ENCODE measurements at regions not wholly inside any gene's neighbourhood (a gene's known extent, or its start where the extent isn't known, plus 50 kb on each side); places are given as distances from the start of the nearest gene placed in this dataset.
A peak's percentile ranks its signal among the peaks of the same experiment; 100 is the strongest.

DNA sequence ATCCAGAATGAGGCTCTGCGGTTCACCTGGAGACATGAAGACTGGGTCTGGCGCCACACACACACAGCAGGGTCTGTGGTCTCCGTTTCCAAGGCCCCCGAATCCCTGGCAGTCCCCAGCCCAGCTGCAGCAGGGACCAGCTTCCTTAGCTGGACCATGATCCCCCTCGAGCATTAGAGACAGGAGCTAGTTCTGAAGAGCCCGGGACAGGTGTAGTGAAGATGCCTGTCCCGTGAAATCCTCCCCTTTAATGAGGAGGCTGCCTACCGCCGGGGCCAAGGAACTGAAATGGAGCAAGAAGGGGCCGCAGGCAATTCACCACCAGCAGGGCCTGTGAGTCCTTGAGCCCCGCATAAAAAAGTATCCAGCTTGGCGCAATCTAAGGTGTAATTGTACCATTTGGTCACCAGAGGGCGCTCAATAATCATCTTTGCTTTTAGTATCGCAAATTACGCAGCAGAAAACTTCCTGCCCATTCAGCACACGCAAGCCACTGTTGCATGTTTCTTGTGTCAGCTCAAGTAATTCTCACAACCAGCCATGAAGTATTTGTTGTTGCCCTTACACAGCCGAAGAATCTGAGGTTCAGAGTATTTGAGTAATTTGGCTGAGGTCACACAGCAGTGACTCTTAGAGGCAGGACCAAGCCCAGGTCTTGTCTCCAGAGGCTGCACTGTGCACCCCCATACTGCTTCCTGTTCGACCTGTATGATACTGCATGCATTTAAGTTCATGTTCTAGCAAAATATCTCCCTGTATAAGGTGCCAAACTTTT lies 54.3 kb upstream of the PPP2R5C start:
- peak; percentile 33 for DNase-seq

DNA sequence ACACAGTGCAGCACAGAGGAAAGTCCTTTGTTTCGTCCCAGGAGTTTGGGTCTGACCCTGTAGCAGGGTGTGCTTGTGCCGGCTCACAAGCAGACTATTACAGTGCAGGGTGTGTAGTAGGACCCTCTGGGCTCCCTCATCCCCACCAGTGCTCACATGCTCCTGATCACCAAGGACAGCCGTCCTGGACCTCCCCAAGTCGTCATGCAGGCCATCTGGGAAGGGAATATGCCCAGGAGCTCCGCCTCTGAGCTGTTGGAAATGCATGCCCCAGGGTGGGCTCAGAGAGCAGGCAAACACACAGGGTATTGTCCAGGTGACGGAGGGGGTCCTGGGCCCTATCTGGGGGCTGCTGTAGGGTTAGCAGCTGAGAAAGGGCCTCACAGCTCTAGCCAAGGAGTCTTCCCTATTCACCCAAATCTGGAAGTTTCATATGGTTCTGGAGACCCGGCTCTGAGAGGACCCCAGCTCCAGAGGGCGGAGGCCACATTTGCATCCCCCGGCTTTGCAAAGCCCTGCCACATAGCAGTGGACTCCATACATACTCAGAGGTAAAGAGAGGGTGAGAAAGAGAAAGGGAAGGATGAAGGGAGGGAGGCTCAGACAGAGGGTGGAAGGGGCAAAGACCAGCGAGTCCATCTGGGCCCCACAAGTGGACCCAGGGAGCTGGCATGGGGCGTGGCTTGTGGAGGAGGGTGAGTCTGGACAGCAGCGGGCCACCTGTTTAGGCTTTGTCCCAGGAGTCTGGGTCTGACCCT lies 53.5 kb upstream of the PPP2R5C start:
- no peak for DNase-seq

DNA sequence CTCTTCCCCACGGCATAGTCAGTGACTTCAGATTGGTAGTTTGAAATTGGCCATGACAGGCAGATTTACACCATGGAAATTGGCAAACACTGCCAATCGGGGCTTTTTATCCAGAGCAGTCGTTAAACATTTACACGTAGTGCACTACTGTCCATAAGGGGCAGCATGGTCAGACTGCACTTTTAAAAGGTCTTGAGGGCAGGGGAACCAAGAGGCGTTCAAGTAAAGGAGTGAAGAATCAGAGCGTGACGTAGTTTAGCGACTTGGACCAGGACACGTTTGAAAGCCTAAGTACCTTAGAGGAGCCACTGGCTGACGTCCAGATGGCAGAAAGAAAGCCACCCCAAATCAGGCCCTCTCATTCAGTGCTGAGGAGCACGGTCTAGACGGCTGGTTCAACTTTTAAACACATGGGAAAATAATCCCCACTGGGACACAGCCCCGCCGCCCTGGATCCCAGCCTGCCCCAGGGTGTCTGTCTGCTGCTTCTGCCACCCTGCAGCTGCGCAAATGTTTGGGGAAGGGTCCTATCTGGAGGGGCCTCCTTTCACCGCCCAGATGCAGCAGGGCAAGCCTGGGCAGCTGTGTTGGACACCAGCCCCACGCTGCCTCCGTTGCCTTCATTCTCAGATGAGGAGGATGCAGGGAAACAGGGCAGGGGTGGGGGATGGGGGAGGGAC lies 52.5 kb upstream of the PPP2R5C start:
- DNase-seq: no peak

DNA sequence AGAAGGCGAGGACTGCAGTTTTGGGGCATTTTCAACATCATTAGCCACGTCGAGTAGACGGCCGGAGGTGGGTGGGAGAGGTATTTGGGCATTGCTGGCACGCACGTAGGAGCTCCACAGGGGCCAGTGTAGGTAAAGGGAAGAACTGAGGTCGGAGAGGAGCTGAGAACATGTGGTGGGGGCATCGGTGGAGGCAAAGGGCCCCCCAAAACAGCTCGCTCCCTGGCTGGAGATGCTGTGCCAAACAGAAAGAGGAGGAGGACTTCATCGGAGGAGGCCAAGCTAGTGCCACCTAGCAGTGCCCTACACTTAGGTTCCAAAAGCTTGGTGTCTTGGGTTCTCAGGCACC lies 52.0 kb upstream of the PPP2R5C start:
- DNase-seq: no peak

DNA sequence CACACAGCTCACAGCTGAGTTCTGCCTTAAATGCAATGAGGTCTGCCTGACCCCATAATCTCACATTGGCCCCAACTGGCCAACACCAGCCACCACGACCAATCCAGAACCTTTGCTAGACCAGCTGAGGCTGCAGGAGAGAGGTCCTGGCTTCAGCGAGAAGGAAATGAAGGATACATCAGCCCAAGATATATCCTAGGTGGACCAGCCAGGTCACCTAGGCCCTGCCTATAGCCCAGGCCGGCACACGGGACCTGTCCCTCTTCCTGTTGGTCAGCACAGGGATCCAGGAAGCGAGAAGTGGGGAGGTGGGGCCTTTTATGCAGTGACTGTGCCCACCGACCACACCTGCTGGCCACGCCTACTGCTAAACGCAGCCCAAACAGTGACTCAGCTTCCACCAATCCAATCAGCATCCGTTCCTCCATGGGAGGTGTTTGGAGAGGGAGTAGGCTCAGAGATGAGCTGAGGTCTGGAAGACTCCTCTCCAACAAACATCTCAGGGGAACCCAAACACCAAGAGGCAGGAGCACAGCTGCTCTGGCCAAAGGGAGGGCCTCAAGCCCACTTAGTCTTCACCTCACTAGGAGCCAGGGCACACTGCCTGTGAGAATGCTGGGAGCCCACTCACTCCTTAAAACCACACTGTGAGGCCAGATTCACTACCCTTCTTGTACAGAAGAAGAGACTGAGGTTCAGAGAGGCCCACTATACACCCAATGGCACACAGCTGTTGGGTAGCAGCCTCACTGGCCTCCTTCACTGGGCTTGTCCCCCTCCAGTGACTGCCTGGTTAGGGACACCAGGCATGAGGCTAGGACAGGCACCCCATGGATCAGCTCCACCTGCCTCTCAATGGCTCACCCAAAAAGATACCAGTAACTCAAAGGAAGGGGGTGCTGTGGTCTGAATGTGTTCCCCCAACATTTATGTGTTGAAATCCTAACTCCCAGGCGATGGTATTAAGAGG lies 51.3 kb upstream of the PPP2R5C start:
- DNase-seq: no peak

DNA sequence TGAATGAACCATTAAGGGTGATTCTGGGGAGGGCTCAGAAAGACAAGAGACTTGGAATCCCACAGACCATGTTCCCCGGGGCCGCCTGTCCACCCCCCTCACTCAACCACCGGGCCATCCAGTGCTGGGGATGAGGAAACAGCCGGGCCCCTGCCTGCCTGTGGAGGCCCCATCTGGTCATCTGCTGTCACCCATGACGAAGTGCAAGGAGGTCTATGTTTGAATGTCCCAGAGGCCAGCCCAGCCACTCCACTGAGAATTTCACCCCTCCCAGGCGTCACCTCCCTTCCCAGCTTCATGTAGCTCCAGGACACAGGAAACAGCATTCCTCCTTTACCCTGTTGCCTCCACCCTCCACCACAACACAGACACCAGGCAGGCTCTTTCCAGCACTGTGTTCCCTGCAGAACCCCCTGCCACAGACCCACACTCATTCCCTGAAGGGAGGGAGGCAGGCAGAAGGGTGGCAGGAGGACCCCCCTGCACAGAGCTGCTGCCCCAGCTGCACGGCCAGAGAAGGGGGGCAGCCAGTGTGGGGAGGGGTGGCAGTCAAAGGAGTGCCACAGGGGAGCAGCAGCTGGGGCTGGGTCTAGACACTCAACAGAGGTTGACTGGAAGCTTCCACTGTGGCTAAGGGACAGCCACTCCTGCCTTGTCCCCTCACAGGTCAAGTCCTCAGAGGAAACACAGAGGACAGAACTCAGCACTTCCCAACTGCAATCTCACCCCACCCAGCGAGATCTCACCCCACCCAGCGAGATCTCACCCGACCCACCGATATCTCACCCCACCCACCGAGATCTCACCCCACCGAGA lies 50.3 kb upstream of the PPP2R5C start:
- DNase-seq: no peak

Measured in NCI-H2029 (cell line).